HEK293 (cell line): ENCODE measurements at regions not wholly inside any gene's neighbourhood (a gene's known extent, or its start where the extent isn't known, plus 50 kb on each side); places are given as distances from the start of the nearest gene placed in this dataset.

ENCODE experiments used
- CTCF ChIA-PET: fragments of 350-600 bp; formaldehyde crosslinking; extraction: SDS; loops from one replicate; lab custom pipeline; 2021; ENCODE audit warnings: antibody characterized with exemption; lab: Yijun Ruan, JAX
- POLR2A ChIA-PET: fragments of 300-600 bp; formaldehyde crosslinking; extraction: SDS; loops from one replicate; lab custom pipeline; 2020; ENCODE audit warnings: antibody characterized with exemption, inconsistent platforms; lab: Yijun Ruan, JAX
- H3K27ac ChIP-seq: fragments of 200-500 bp; sonication (Bioruptor generic); 2 replicates; pipeline ENCODE4 v1.5.1; 2014; ENCODE audit warnings: low read depth, low read length, control low read depth, inconsistent platforms; ENCODE audit errors: extremely low read depth
- H3K36me3 ChIP-seq, 2 experiments: fragments of 200-500 bp in 1 of 2; sonication (Bioruptor generic) in 1 of 2; 1 replicate in 1 of 2; 2 replicates in 1 of 2; pipeline ENCODE4 v1.5.1; 2014 to 2017; ENCODE audit warnings: inconsistent platforms in 2 of 2, low read length in 2 of 2; ENCODE audit not compliant: control insufficient read depth in 2 of 2, insufficient read depth in 1 of 2
- H3K4me1 ChIP-seq: fragments of 200-500 bp; sonication (Bioruptor generic); 2 replicates; pipeline ENCODE4 v1.5.1; 2014; ENCODE audit warnings: mild to moderate bottlenecking, low read length, inconsistent platforms; ENCODE audit not compliant: control insufficient read depth, insufficient read depth
- H3K4me3 ChIP-seq: 2 replicates; pipeline ENCODE4 v1.5.1; 2011; ENCODE audit warnings: low read depth, mild to moderate bottlenecking, control low read depth, low read length, moderate library complexity
- H3K9me3 ChIP-seq: fragments of 200-500 bp; sonication (Bioruptor generic); 2 replicates; pipeline ENCODE4 v1.5.1; 2014; ENCODE audit warnings: low read depth, low read length, inconsistent platforms; ENCODE audit not compliant: control insufficient read depth, insufficient read depth
- FEZF1 ChIP-seq: fragments of 450-650 bp; formaldehyde crosslinking; IDR thresholded peaks from 2 replicates; pipeline ENCODE4 v1.5.1; 2016; ENCODE audit warnings: missing biosample characterization, missing genetic modification characterization
- GLI4 ChIP-seq: fragments of 450-650 bp; formaldehyde crosslinking; IDR thresholded peaks from 2 replicates; pipeline ENCODE4 v1.5.1; 2016; ENCODE audit warnings: missing biosample characterization, missing genetic modification characterization
- GLIS1 ChIP-seq: fragments of 450-650 bp; formaldehyde crosslinking; IDR thresholded peaks from 2 replicates; pipeline ENCODE4 v1.5.1; 2016; ENCODE audit warnings: missing biosample characterization, missing genetic modification characterization
- INSM2 ChIP-seq: fragments of 450-650 bp; formaldehyde crosslinking; IDR thresholded peaks from 2 replicates; pipeline ENCODE4 v1.5.1; 2016; ENCODE audit warnings: missing biosample characterization, missing genetic modification characterization
- KLF17 ChIP-seq: fragments of 450-650 bp; formaldehyde crosslinking; IDR thresholded peaks from 2 replicates; pipeline ENCODE4 v1.5.1; 2016; ENCODE audit warnings: missing biosample characterization, missing genetic modification characterization
- SP7 ChIP-seq: fragments of 450-650 bp; formaldehyde crosslinking; IDR thresholded peaks from 2 replicates; pipeline ENCODE4 v1.5.1; 2016; ENCODE audit warnings: missing biosample characterization, missing genetic modification characterization
- ZFP69B ChIP-seq: fragments of 450-650 bp; formaldehyde crosslinking; IDR thresholded peaks from 2 replicates; pipeline ENCODE4 v1.5.1; 2016; ENCODE audit warnings: missing biosample characterization, missing genetic modification characterization
- ZIC2 ChIP-seq: fragments of 450-650 bp; formaldehyde crosslinking; IDR thresholded peaks from 2 replicates; pipeline ENCODE4 v1.5.1; 2016; ENCODE audit warnings: missing biosample characterization, missing genetic modification characterization
- ZNF10 ChIP-seq: fragments of 450-650 bp; formaldehyde crosslinking; IDR thresholded peaks from 2 replicates; pipeline ENCODE4 v1.5.1; 2017; ENCODE audit warnings: missing biosample characterization, missing genetic modification characterization
- ZNF146 ChIP-seq: fragments of 450-650 bp; formaldehyde crosslinking; IDR thresholded peaks from 2 replicates; pipeline ENCODE4 v1.5.1; 2016; ENCODE audit warnings: missing biosample characterization, missing genetic modification characterization
- ZNF211 ChIP-seq: fragments of 450-650 bp; formaldehyde crosslinking; IDR thresholded peaks from 2 replicates; pipeline ENCODE4 v1.5.1; 2016; ENCODE audit warnings: low read depth, missing biosample characterization, missing genetic modification characterization
- ZNF223 ChIP-seq: fragments of 450-650 bp; formaldehyde crosslinking; IDR thresholded peaks from 2 replicates; pipeline ENCODE4 v1.5.1; 2016; ENCODE audit warnings: missing biosample characterization, missing genetic modification characterization
- ZNF518A ChIP-seq: fragments of 450-650 bp; formaldehyde crosslinking; conservative IDR thresholded peaks from 2 replicates; pipeline ENCODE4 v1.5.1; 2016; ENCODE audit warnings: low read depth, missing biosample characterization, missing genetic modification characterization
- ZNF560 ChIP-seq: fragments of 450-650 bp; formaldehyde crosslinking; IDR thresholded peaks from 2 replicates; pipeline ENCODE4 v1.5.1; 2017; ENCODE audit warnings: missing biosample characterization, missing genetic modification characterization, borderline replicate concordance
- ZNF580 ChIP-seq: fragments of 450-650 bp; formaldehyde crosslinking; IDR thresholded peaks from 2 replicates; pipeline ENCODE4 v1.5.1; 2016; ENCODE audit warnings: missing biosample characterization, missing genetic modification characterization
- ZNF610 ChIP-seq: fragments of 450-650 bp; formaldehyde crosslinking; IDR thresholded peaks from 2 replicates; pipeline ENCODE4 v1.5.1; 2016; ENCODE audit warnings: missing biosample characterization, missing genetic modification characterization, borderline replicate concordance
- ZNF629 ChIP-seq: fragments of 450-650 bp; formaldehyde crosslinking; IDR thresholded peaks from 2 replicates; pipeline ENCODE4 v1.5.1; 2017; ENCODE audit warnings: missing biosample characterization, missing genetic modification characterization
- ZNF837 ChIP-seq: fragments of 450-650 bp; formaldehyde crosslinking; IDR thresholded peaks from 2 replicates; pipeline ENCODE4 v1.5.1; 2016; ENCODE audit warnings: missing biosample characterization, missing genetic modification characterization
- TF ChIP-seq, protein P1 (sequence below): fragments of 450-650 bp; formaldehyde crosslinking; IDR thresholded peaks from 2 replicates; pipeline ENCODE4 v1.5.1; 2016; ENCODE audit warnings: missing biosample characterization, missing genetic modification characterization
- TF ChIP-seq, protein P2 (sequence below): fragments of 450-650 bp; formaldehyde crosslinking; IDR thresholded peaks from 2 replicates; pipeline ENCODE4 v1.5.1; 2016; ENCODE audit warnings: missing biosample characterization, missing genetic modification characterization, low read depth

GRCh38 chr20:24169256-24169655 is 180.7 kb upstream of the GGTLC1 start:
- Histone ChIP-seq H3K27ac (no peak overlapping the region), H3K4me1 (no peaks in the 10 kb centered on the region), H3K4me3 (no peak overlapping the region), H3K36me3 (no peaks in the 10 kb centered on the region), H3K9me3 (no peaks in the 10 kb centered on the region)
- POLR2A ChIA-PET, result no interaction called here
- TF ChIP-seq ZNF10 (tag by site-specific recombination) (no peak), ZFP69B (tag by site-specific recombination) (no peak), ZNF223 (tag by site-specific recombination) (no peak), GLI4 (tag by site-specific recombination) (no peak)
- TF ChIP-seq, protein P1, sequence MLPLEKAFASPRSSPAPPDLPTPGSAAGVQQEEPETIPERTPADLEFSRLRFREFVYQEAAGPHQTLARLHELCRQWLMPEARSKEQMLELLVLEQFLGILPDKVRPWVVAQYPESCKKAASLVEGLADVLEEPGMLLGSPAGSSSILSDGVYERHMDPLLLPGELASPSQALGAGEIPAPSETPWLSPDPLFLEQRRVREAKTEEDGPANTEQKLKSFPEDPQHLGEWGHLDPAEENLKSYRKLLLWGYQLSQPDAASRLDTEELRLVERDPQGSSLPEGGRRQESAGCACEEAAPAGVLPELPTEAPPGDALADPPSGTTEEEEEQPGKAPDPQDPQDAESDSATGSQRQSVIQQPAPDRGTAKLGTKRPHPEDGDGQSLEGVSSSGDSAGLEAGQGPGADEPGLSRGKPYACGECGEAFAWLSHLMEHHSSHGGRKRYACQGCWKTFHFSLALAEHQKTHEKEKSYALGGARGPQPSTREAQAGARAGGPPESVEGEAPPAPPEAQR (tag by site-specific recombination), result no peak
- CTCF ChIA-PET, result interaction anchor here (1.1 kb wide), 1 partner anchor 9 kb away, joined by 5 read pairs; no protein-coding TSS in a partner anchor

DNA sequence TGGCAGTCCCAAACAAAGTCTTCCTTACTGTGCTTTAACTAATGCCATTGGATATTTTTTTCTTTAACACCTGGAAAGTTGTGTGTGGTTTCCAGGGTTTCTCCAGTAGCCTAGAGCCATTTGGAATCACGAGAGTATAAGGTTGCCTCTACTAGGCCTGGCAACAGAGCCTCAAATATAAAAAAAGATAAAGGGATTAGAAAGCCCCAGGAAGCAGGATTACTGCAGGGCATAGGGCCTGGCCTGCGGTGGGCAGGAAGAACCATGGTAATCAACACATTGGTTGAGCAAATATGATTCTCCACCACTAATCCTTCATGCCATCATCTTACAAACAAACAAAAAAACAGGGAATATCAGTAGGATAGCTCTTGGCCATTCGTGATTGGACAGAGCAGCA is 177.8 kb upstream of the GGTLC1 start:
- no peaks in the 10 kb centered on the region for H3K4me1 ChIP-seq
- no peak overlapping the region for H3K27ac ChIP-seq
- H3K9me3 ChIP-seq, result no peaks in the 10 kb centered on the region
- TF ChIP-seq ZIC2 (peak; percentile 63), ZNF837 (tag by site-specific recombination) (no peak)
- H3K36me3 ChIP-seq, result no peaks in the 10 kb centered on the region
- POLR2A ChIA-PET, result no interaction called here
- H3K4me3 ChIP-seq, result no peak overlapping the region
- CTCF ChIA-PET, result interaction anchor here (0.8 kb wide), 1 partner anchor 16 kb away, joined by 4 read pairs; no protein-coding TSS in a partner anchor

DNA sequence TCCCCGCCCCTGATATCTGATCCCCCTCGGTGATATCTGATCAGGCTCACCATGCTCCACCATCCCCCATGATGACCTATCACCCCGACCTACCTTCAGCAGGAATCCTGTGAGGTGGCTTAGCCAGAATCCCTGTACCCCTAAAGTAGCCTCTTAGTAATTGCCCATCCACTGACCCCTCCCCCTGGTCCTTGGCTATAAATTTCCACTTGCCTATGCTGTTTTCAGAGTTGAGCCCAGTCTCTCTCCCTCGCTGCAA is 177.5 kb upstream of the GGTLC1 start:
- CTCF ChIA-PET, result no interaction called here
- H3K9me3 ChIP-seq, result no peaks in the 10 kb centered on the region
- no peak overlapping the region for H3K27ac ChIP-seq

More for the DNA sequence above, 177.5 kb upstream of the GGTLC1 start:
- Histone ChIP-seq H3K36me3 (no peaks in the 10 kb centered on the region), H3K4me3 (no peak overlapping the region), H3K4me1 (no peaks in the 10 kb centered on the region)
- no peak for TF ChIP-seq GLIS1 (tag by site-specific recombination)
- no peak for TF ChIP-seq ZNF580 (tag by site-specific recombination)
- no peak for TF ChIP-seq SP7
- TF ChIP-seq ZNF629, result no peak
- TF ChIP-seq FEZF1 (tag by site-specific recombination), result no peak
- no peak for TF ChIP-seq ZNF518A (tag by site-specific recombination)
- no peak for TF ChIP-seq ZNF223 (tag by site-specific recombination)
- no peak for TF ChIP-seq INSM2
- TF ChIP-seq ZNF837 (tag by site-specific recombination), result no peak
- TF ChIP-seq KLF17 (tag by site-specific recombination), result no peak
- TF ChIP-seq ZNF560 (tag by site-specific recombination), result no peak
- TF ChIP-seq ZNF211 (tag by site-specific recombination), result no peak
- TF ChIP-seq, protein P2, sequence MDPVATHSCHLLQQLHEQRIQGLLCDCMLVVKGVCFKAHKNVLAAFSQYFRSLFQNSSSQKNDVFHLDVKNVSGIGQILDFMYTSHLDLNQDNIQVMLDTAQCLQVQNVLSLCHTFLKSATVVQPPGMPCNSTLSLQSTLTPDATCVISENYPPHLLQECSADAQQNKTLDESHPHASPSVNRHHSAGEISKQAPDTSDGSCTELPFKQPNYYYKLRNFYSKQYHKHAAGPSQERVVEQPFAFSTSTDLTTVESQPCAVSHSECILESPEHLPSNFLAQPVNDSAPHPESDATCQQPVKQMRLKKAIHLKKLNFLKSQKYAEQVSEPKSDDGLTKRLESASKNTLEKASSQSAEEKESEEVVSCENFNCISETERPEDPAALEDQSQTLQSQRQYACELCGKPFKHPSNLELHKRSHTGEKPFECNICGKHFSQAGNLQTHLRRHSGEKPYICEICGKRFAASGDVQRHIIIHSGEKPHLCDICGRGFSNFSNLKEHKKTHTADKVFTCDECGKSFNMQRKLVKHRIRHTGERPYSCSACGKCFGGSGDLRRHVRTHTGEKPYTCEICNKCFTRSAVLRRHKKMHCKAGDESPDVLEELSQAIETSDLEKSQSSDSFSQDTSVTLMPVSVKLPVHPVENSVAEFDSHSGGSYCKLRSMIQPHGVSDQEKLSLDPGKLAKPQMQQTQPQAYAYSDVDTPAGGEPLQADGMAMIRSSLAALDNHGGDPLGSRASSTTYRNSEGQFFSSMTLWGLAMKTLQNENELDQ (tag by site-specific recombination), result no peak
- TF ChIP-seq ZNF146, result no peak
- TF ChIP-seq ZNF610, result no peak
- POLR2A ChIA-PET, result no interaction called here
